Breast epithelium (tissue), 4 donors: ENCODE measurements at regions not wholly inside any gene's neighbourhood (a gene's known extent, or its start where the extent isn't known, plus 50 kb on each side); places are given as distances from the start of the nearest gene placed in this dataset.

ENCODE experiments used
- DNase-seq, 2 donors: peaks; one replicate each; pipeline ENCODE4 v3.0.0-alpha.2; 2019; ENCODE audit warnings: low spot score in 2 of 2
- H3K27ac ChIP-seq, 2 donors: fragments of 200-600 bp; sonication (generic) in 1 of 2; one replicate each; pipeline ENCODE4 v1.5.1; 2016 to 2019; ENCODE audit warnings: mild to moderate bottlenecking in 1 of 2
- H3K27me3 ChIP-seq, 2 donors: fragments of 200-600 bp; sonication (generic) in 1 of 2; one replicate each; pipeline versions ENCODE4 v1.5.1 to v1.6.0; 2017 to 2019; ENCODE audit warnings: control low read depth in 1 of 2, mild to moderate bottlenecking in 1 of 2
- H3K36me3 ChIP-seq: fragments of 200-600 bp; one replicate; pipeline ENCODE4 v1.5.1; 2019
- H3K4me1 ChIP-seq, 2 donors: fragments of 200-600 bp; sonication (generic); one replicate each; pipeline ENCODE4 v1.5.1; 2016 to 2019; ENCODE audit warnings: control low read depth in 1 of 2
- H3K4me3 ChIP-seq, 3 donors: fragments of 200-600 bp; sonication (generic); 1 replicate in 2 of 3; 2 replicates in 1 of 3; pipeline ENCODE4 v1.5.1; 2016 to 2019; ENCODE audit warnings: mild to moderate bottlenecking in 3 of 3, moderate library complexity in 2 of 3
- H3K9me3 ChIP-seq, 2 donors: fragments of 200-600 bp; sonication (generic) in 1 of 2; one replicate each; pipeline ENCODE4 v1.5.1; 2016 to 2019; ENCODE audit warnings: control low read depth in 1 of 2
- CTCF ChIP-seq, 3 donors: fragments of 450-650 bp; IDR thresholded peaks; one replicate each; pipeline ENCODE4 v1.5.1; 2016 to 2017; ENCODE audit warnings: antibody characterized with exemption in 3 of 3, mild to moderate bottlenecking in 3 of 3, moderate library complexity in 3 of 3
- POLR2A ChIP-seq: fragments of 450-650 bp; IDR thresholded peaks from one replicate; pipeline ENCODE4 v1.6.1; 2016; ENCODE audit warnings: antibody characterized with exemption, mild to moderate bottlenecking, moderate library complexity
- POLR2AphosphoS5 ChIP-seq, 3 donors: sonication (generic); formaldehyde crosslinking; IDR thresholded peaks; one replicate each; pipeline ENCODE4 v1.6.1; 2017; ENCODE audit warnings: antibody characterized with exemption in 3 of 3
- intact Hi-C: fragments of 100-400 bp; cut with DNase I; formaldehyde crosslinking; loops from one replicate; pipeline ENCODE4 v1.15.1; 2023; ENCODE audit warnings: low total_unique reads

GRCh38 chr2:226078666-226079065 is 679.2 kb downstream of the NYAP2 start:
- DNase-seq: no peak
- Histone ChIP-seq H3K27ac (no peak overlapping the region), H3K4me1 (no peaks in the 10 kb centered on the region), H3K36me3 (no peaks in the 10 kb centered on the region), H3K9me3 (no peaks in the 10 kb centered on the region), H3K4me3 (no peak overlapping the region), H3K27me3 (no peaks in the 10 kb centered on the region)
- intact Hi-C loops: no loop called here
- no peak for TF ChIP-seq POLR2A
- TF ChIP-seq CTCF (IDR thresholded peaks at IDR 0.05): no peak
- TF ChIP-seq POLR2AphosphoS5 (IDR thresholded peaks at IDR 0.05): no peak

- no peak for TF ChIP-seq POLR2A
- no peak for TF ChIP-seq POLR2AphosphoS5 (IDR thresholded peaks at IDR 0.05)
- no peak for TF ChIP-seq CTCF (IDR thresholded peaks at IDR 0.05)
- H3K36me3 ChIP-seq: no peaks in the 10 kb centered on the region
- H3K4me1 ChIP-seq: no peaks in the 10 kb centered on the region
- no peak for DNase-seq
- no peaks in the 10 kb centered on the region for H3K27me3 ChIP-seq
- no peak overlapping the region for H3K4me3 ChIP-seq
- intact Hi-C loops: no loop called here
- no peak overlapping the region for H3K27ac ChIP-seq
- H3K9me3 ChIP-seq: no peaks in the 10 kb centered on the region
Measured at GRCh38 chr2:226077841-226078240, 678.3 kb downstream of the NYAP2 start.

- no peak for DNase-seq
- no peak overlapping the region for H3K27ac ChIP-seq
- no peaks in the 10 kb centered on the region for H3K9me3 ChIP-seq
- TF ChIP-seq POLR2AphosphoS5 (IDR thresholded peaks at IDR 0.05) (no peak), POLR2A (no peak), CTCF (IDR thresholded peaks at IDR 0.05) (no peak)
- no peaks in the 10 kb centered on the region for H3K27me3 ChIP-seq
- no peaks in the 10 kb centered on the region for H3K4me1 ChIP-seq
- intact Hi-C loops: no loop called here
- H3K36me3 ChIP-seq: no peaks in the 10 kb centered on the region
- no peak overlapping the region for H3K4me3 ChIP-seq
Measured at GRCh38 chr2:226077031-226077430, 677.5 kb downstream of the NYAP2 start.

DNA sequence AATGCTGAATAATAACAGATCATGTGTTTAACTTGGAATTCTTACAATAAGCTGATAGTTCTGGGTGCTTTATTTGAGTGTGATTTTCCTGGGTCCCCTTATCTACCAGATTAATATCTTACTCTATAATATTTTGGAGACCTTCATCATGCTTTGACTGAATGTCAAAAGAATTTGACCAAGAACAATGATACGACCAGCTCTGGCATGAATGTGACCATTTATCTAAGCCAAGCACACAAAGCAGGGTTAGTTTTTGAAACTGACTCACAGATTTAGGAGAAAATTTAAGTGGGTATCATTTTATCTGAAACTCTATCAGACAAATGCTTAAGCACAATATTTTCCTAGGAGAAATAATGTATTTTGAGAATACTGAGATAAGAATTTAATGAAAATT is 677.0 kb downstream of the NYAP2 start:
- H3K4me3 ChIP-seq: no peak overlapping the region
- H3K27ac ChIP-seq: no peak overlapping the region
- no peaks in the 10 kb centered on the region for H3K27me3 ChIP-seq
- no peaks in the 10 kb centered on the region for H3K36me3 ChIP-seq
- H3K4me1 ChIP-seq: no peaks in the 10 kb centered on the region
- intact Hi-C loops: no loop called here
- TF ChIP-seq POLR2AphosphoS5 (IDR thresholded peaks at IDR 0.05) (no peak), POLR2A (no peak), CTCF (IDR thresholded peaks at IDR 0.05) (no peak)
- no peaks in the 10 kb centered on the region for H3K9me3 ChIP-seq
- DNase-seq: no peak

- Histone ChIP-seq H3K36me3 (no peaks in the 10 kb centered on the region), H3K27ac (no peak overlapping the region), H3K4me1 (no peaks in the 10 kb centered on the region), H3K27me3 (no peaks in the 10 kb centered on the region), H3K9me3 (no peaks in the 10 kb centered on the region), H3K4me3 (no peak overlapping the region)
- DNase-seq: no peak
- no peak for TF ChIP-seq POLR2A
- TF ChIP-seq CTCF (IDR thresholded peaks at IDR 0.05): no peak
- TF ChIP-seq POLR2AphosphoS5 (IDR thresholded peaks at IDR 0.05): no peak
- intact Hi-C loops: no loop called here
Measured at GRCh38 chr2:226074391-226074790, 674.9 kb downstream of the NYAP2 start.
